GM12878 (cell line): ENCODE measurements at regions not wholly inside any gene's neighbourhood (a gene's known extent, or its start where the extent isn't known, plus 50 kb on each side); places are given as distances from the start of the nearest gene placed in this dataset.

Experiments used
- ATAC-seq: fragments of 200-7000 bp; cut with Tn5 transposase; 3 replicates; pipeline ENCODE4 v1.9.1; 2020; ENCODE audit warnings: mild to moderate bottlenecking, moderate library complexity
- BruUV-seq: library from RNA; stranded (reverse); fragments of 400-500 nt; replicated peaks from 2 replicates; lab custom pipeline; 2021; lab: Mats Ljungman, UMichigan
- CTCF ChIA-PET: fragments of 300-600 bp; sonication (Branson Sonifier 250); formaldehyde crosslinking; extraction: SDS; loops from one replicate; lab custom pipeline; 2021; ENCODE audit warnings: inconsistent platforms; lab: Yijun Ruan, JAX
- POLR2A ChIA-PET: fragments of 350-600 bp; formaldehyde crosslinking; extraction: SDS; loops from one replicate; lab custom pipeline; 2021; ENCODE audit warnings: inconsistent platforms; lab: Charles Lee
- RAD21 ChIA-PET: fragments of 300-600 bp; sonication (Branson Sonifier 250); formaldehyde crosslinking; loops from one replicate; lab custom pipeline; 2023; ENCODE audit warnings: antibody characterized with exemption; ENCODE audit not compliant: unreplicated experiment; lab: Charles Lee
- SMC1A ChIA-PET: fragments of 300-600 bp; sonication (Branson Sonifier 250); formaldehyde crosslinking; loops from one replicate; lab custom pipeline; 2023; ENCODE audit not compliant: unreplicated experiment, uncharacterized antibody; lab: Charles Lee
- DNase-seq: peaks from one replicate; pipeline ENCODE4 v3.0.0-alpha.2; 2011; ENCODE audit warnings: low read depth, low spot score
- FAIRE-seq: peaks from 3 replicates; lab custom pipeline; 2011; peaks lifted over from hg19 to GRCh38; lab: Jason Lieb, UNC
- H2AFZ ChIP-seq: 2 replicates; pipeline ENCODE4 v1.6.0; 2011; ENCODE audit warnings: low read depth, low read length, control low read depth; ENCODE audit not compliant: control insufficient read depth
- H3K27ac ChIP-seq: 2 replicates; pipeline ENCODE4 v1.5.1; 2011; ENCODE audit warnings: control low read depth; ENCODE audit not compliant: control insufficient read depth, insufficient read depth
- H3K27me3 ChIP-seq, 2 experiments: replicated peaks in 1 of 2; 2 replicates each; pipeline versions ENCODE4 v1.6.0 to v1.6.1; 2011; ENCODE audit warnings: low read length in 1 of 2; ENCODE audit not compliant: control insufficient read depth in 2 of 2, insufficient read depth in 2 of 2
- H3K36me3 ChIP-seq, 2 experiments: 2 replicates each; pipeline ENCODE4 v1.5.1; 2011; ENCODE audit warnings: low read length in 1 of 2; ENCODE audit not compliant: control insufficient read depth in 2 of 2, insufficient read depth in 2 of 2
- H3K4me1 ChIP-seq: 2 replicates; pipeline ENCODE4 v1.6.1; 2011; ENCODE audit warnings: mild to moderate bottlenecking, low read length, moderate library complexity, mixed read lengths; ENCODE audit not compliant: control insufficient read depth, insufficient read depth
- H3K4me2 ChIP-seq: 2 replicates; pipeline ENCODE4 v1.6.0; 2011; ENCODE audit warnings: control low read depth; ENCODE audit not compliant: control insufficient read depth, insufficient read depth
- H3K4me3 ChIP-seq: fragments of 200-600 bp; sonication (generic); 2 replicates; pipeline ENCODE4 v1.5.1; 2016
- H3K79me2 ChIP-seq: 2 replicates; pipeline ENCODE4 v1.6.0; 2011; ENCODE audit warnings: low read length; ENCODE audit not compliant: control insufficient read depth, insufficient read depth
- H3K9ac ChIP-seq: 2 replicates; pipeline ENCODE4 v1.8.0; 2011; ENCODE audit warnings: low read length, control low read depth, mixed read lengths; ENCODE audit not compliant: control insufficient read depth, insufficient read depth
- H3K9me3 ChIP-seq: replicated peaks from 3 replicates; pipeline ENCODE4 v1.5.1; 2011; ENCODE audit warnings: mild to moderate bottlenecking, low read length; ENCODE audit not compliant: control insufficient read depth, insufficient read depth
- H4K20me1 ChIP-seq: 2 replicates; pipeline ENCODE4 v1.6.0; 2011; ENCODE audit not compliant: control insufficient read depth, insufficient read depth
- CEBPB ChIP-seq, 2 experiments: fragments of 150-350 bp in 1 of 2; IDR thresholded peaks; 2 replicates each; pipeline ENCODE4 v1.6.1; 2012 to 2014; ENCODE audit warnings: low read depth in 2 of 2, low read length in 2 of 2, borderline replicate concordance in 1 of 2, inconsistent platforms in 1 of 2
- CUX1 ChIP-seq: IDR thresholded peaks from 2 replicates; pipeline ENCODE4 v1.6.1; 2012; ENCODE audit warnings: improper control_type of control experiment, low read depth, low read length; ENCODE audit not compliant: insufficient replicate concordance
- RBBP5 ChIP-seq: fragments of 200-600 bp; sonication (generic); conservative IDR thresholded peaks from 2 replicates; pipeline ENCODE4 v1.6.1; 2016
- RELA ChIP-seq: fragments of 450-650 bp; IDR thresholded peaks from 2 replicates; pipeline ENCODE4 v1.8.0; 2014; ENCODE audit warnings: borderline replicate concordance; ENCODE audit not compliant: partially characterized antibody
- ZSCAN29 ChIP-seq: fragments of 450-650 bp; IDR thresholded peaks from 2 replicates; pipeline ENCODE4 v1.6.1; 2017; ENCODE audit warnings: mild to moderate bottlenecking, moderate library complexity
- in situ Hi-C: fragments of 300-500 bp; cut with MboI; formaldehyde crosslinking; loops from 9 replicates; pipeline ENCODE4 v1.14.3; 2018; ENCODE audit warnings: mixed read lengths
- intact Hi-C: fragments of 100-400 bp; cut with micrococcal nuclease; formaldehyde crosslinking; loops from one replicate; pipeline ENCODE4 v1.14.2; 2022; ENCODE audit not compliant: unreplicated experiment

- ATAC-seq = no peak
- Histone ChIP-seq H3K4me2 (no peak overlapping the region), H3K9me3 (no peaks in the 10 kb centered on the region; the same call in 2 of the 3 replicates), H3K4me3 (no peak overlapping the region), H3K9ac (no peak overlapping the region)
- CTCF ChIA-PET = no interaction called here
- TF ChIP-seq CUX1 (no peak), RBBP5 (no peak), RELA (no peak), ZSCAN29 (no peak), CEBPB (IDR thresholded peaks at IDR 0.05; ENCODE audit: borderline replicate concordance in 1 of 2, low read depth in 2 of 2, low read length in 2 of 2) (no peak)
- TF ChIP-seq, all 136 proteins: peak for 0
- no peak overlapping the region for H2AFZ ChIP-seq
- FAIRE-seq = no peak
- in situ Hi-C loops = no loop called here
- no peaks in the 10 kb centered on the region for H3K27me3 ChIP-seq
- H3K4me1 ChIP-seq = no peaks in the 10 kb centered on the region
- H4K20me1 ChIP-seq = no peaks in the 10 kb centered on the region
- intact Hi-C loops = no loop called here
- SMC1A ChIA-PET = interaction anchor here (0.6 to 1.0 kb wide), 5 partner anchors 12 to 254 kb away, joined by 3 to 4 read pairs (median 3); no protein-coding TSS in a partner anchor
- RAD21 ChIA-PET = no interaction called here
- H3K79me2 ChIP-seq = no peaks in the 10 kb centered on the region
- H3K27ac ChIP-seq = no peak overlapping the region
- no TSS peak for BruUV-seq
- no peaks in the 10 kb centered on the region for H3K36me3 ChIP-seq
- POLR2A ChIA-PET = interaction anchor here (0.5 to 1.0 kb wide), 3 partner anchors 9 to 29 kb away, joined by 3 to 4 read pairs (median 3); no protein-coding TSS in a partner anchor
- DNase-seq = no peak
Observed at GRCh38 chr15:68000754-68001153, 53.4 kb upstream of the PIAS1 start.
